Kidney (tissue), 13 donors: ENCODE measurements at regions not wholly inside any gene's neighbourhood (a gene's known extent, or its start where the extent isn't known, plus 50 kb on each side); places are given as distances from the start of the nearest gene placed in this dataset.

Experiments
- DNase-seq, 5 donors: peaks; one replicate each; pipeline ENCODE4 v3.0.0-alpha.2; 2013 to 2020
- FAIRE-seq: peaks from 2 replicates; lab custom pipeline; 2012; peaks lifted over from hg19 to GRCh38; lab: Jason Lieb, UNC
- H3K27ac ChIP-seq, 2 donors: one replicate each; pipeline ENCODE4 v1.7.0; 2013; ENCODE audit warnings: low read depth in 2 of 2, low read length in 2 of 2, inconsistent platforms in 1 of 2
- H3K27me3 ChIP-seq: one replicate; pipeline ENCODE4 v1.7.1; 2013; ENCODE audit warnings: low read length, inconsistent platforms; ENCODE audit not compliant: control insufficient read depth, insufficient read depth
- H3K36me3 ChIP-seq, 3 donors: one replicate each; pipeline versions ENCODE4 v1.7.0 to v1.7.1; 2013; ENCODE audit warnings: low read length in 3 of 3, control low read depth in 1 of 3, inconsistent platforms in 1 of 3; ENCODE audit not compliant: insufficient read depth in 3 of 3, control insufficient read depth in 2 of 3
- H3K4me1 ChIP-seq, 3 donors: one replicate each; pipeline versions ENCODE4 v1.7.0 to v1.7.1; 2013; ENCODE audit warnings: low read length in 3 of 3, inconsistent platforms in 1 of 3, low read depth in 1 of 3; ENCODE audit not compliant: control insufficient read depth in 2 of 3, insufficient read depth in 2 of 3
- H3K4me3 ChIP-seq, 3 donors: one replicate each; pipeline versions ENCODE4 v1.7.0 to v1.8.1; 2013; ENCODE audit warnings: low read length in 3 of 3, control low read depth in 1 of 3, inconsistent platforms in 1 of 3
- H3K9ac ChIP-seq, 3 donors: one replicate each; pipeline versions ENCODE4 v1.7.0 to v1.7.1; 2013; ENCODE audit warnings: low read length in 3 of 3, control low read depth in 1 of 3, inconsistent platforms in 1 of 3
- H3K9me3 ChIP-seq, 3 donors: one replicate each; pipeline versions ENCODE4 v1.7.0 to v1.7.1; 2013; ENCODE audit warnings: low read length in 3 of 3, control low read depth in 1 of 3, inconsistent platforms in 1 of 3; ENCODE audit not compliant: control insufficient read depth in 2 of 3, insufficient read depth in 1 of 3
- CTCF ChIP-seq: IDR thresholded peaks from 3 replicates; pipeline ENCODE4 v1.5.1; 2012; ENCODE audit warnings: mild to moderate bottlenecking, moderate library complexity, borderline replicate concordance; ENCODE audit not compliant: insufficient read depth; ENCODE audit errors: extremely low read depth
- intact Hi-C: fragments of 100-400 bp; cut with DNase I; formaldehyde crosslinking; loops from one replicate; pipeline ENCODE4 v1.11.1; 2022
- donor health status: control.
- donor health status: control.
- donor health status: control.
- donor health status: control.
- donor health status: control.
- donor health status: DM: yes; HTN: yes; CAD: no.
- donor health status: Normal renal cell carcinoma (clear cell type).

- no peak for TF ChIP-seq CTCF
- FAIRE-seq (no peak), DNase-seq (no peak)
- peaks cover 0 to 8% (median 0%) of the 10 kb centered on the region in 3 donors for H3K4me1 ChIP-seq
- H3K27me3 ChIP-seq: no peaks in the 10 kb centered on the region
- no peaks in the 10 kb centered on the region for H3K9me3 ChIP-seq
- no peak overlapping the region for H3K9ac ChIP-seq
- intact Hi-C loops: no loop called here
- H3K4me3 ChIP-seq: no peak overlapping the region
- H3K27ac ChIP-seq: no peak overlapping the region
- H3K36me3 ChIP-seq: no peaks in the 10 kb centered on the region
Measured at GRCh38 chr6:21802175-21802822, 208.7 kb downstream of the SOX4 start.

- intact Hi-C loops: no loop called here
- Histone ChIP-seq H3K27me3 (no peaks in the 10 kb centered on the region), H3K9ac (no peak overlapping the region), H3K4me3 (no peak overlapping the region), H3K27ac (no peak overlapping the region), H3K9me3 (no peaks in the 10 kb centered on the region), H3K4me1 (peaks cover 0 to 8% (median 2%) of the 10 kb centered on the region in 3 donors), H3K36me3 (no peaks in the 10 kb centered on the region)
- DNase-seq (no peak), FAIRE-seq (no peak)
- TF ChIP-seq CTCF: no peak
Measured at GRCh38 chr6:21804941-21805610, 211.5 kb downstream of the SOX4 start.

- Histone ChIP-seq H3K36me3 (no peaks in the 10 kb centered on the region), H3K27ac (no peak overlapping the region), H3K9me3 (no peaks in the 10 kb centered on the region), H3K27me3 (no peaks in the 10 kb centered on the region), H3K4me1 (peaks cover 0 to 2% (median 0%) of the 10 kb centered on the region in 3 donors), H3K4me3 (no peak overlapping the region), H3K9ac (no peak overlapping the region)
- DNase-seq (peak in 2 of 5 donors; percentile 51 to 64), FAIRE-seq (no peak)
- intact Hi-C loops: no loop called here
- TF ChIP-seq CTCF: no peak
Measured at GRCh38 chr6:21807299-21808044, 213.9 kb downstream of the SOX4 start.
